ENCODE measurements at regions not wholly inside any gene's neighbourhood (a gene's known extent, or its start where the extent isn't known, plus 50 kb on each side); places are given as distances from the start of the nearest gene placed in this dataset.

DNA sequence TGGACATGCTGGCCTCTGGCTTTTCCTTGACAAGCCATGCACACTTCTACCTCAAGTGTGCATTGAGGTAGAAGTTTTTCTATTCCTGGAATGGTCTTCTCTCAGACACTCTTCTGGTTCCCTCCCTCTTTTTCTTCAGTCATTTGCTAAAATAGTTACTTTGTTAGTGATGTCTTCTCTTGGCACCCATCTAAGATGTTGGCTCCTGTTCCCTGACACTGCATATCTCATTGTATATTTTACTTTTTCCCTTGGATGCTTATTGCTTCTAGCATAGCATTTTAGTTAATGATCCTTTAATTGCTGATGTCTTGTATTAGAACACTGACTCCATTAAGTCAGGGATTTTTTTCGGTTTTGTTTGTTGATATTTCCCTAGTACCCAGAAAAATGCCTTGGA is 758.7 kb upstream of the NRSN1 start:
- H2AK5ac ChIP-seq (ENCODE audit: low read length, severe bottlenecking): no peak overlapping the region
- no peak overlapping the region for H3K4me2 ChIP-seq (ENCODE audit: low read length, poor library complexity, severe bottlenecking)
- no peak overlapping the region for H2BK15ac ChIP-seq (ENCODE audit: low read depth, poor library complexity, severe bottlenecking)
- no peak overlapping the region for H2BK5ac ChIP-seq (ENCODE audit: low read depth, low read length, poor library complexity, severe bottlenecking)
- H3K18ac ChIP-seq (ENCODE audit: low read depth in 1 of 2, low read length in 2 of 2): no peak overlapping the region
- no peaks in the 10 kb centered on the region for H3K4me1 ChIP-seq (ENCODE audit: control insufficient read depth, insufficient read depth, low read depth, low read length)
- H4K91ac ChIP-seq (ENCODE audit: low read length): no peak overlapping the region
- no peak overlapping the region for H3K14ac ChIP-seq (ENCODE audit: low read length in 2 of 2)
- no peak overlapping the region for H2BK120ac ChIP-seq (ENCODE audit: low read depth, low read length)
- no peaks in the 10 kb centered on the region for H3K79me1 ChIP-seq (replicated peaks; ENCODE audit: low read length, poor library complexity, severe bottlenecking)
- H3K9ac ChIP-seq (ENCODE audit: low read length): no peak overlapping the region
- no peak overlapping the region for H2AFZ ChIP-seq (ENCODE audit: low read depth, low read length)
- H2BK12ac ChIP-seq (ENCODE audit: low read length in 2 of 2): no peak overlapping the region
- H3K36me3 ChIP-seq (ENCODE audit: control insufficient read depth in 1 of 2, insufficient read depth in 2 of 2, low read depth in 1 of 2, low read length in 2 of 2): no peaks in the 10 kb centered on the region
- no CpG with 5 or more reads among the region's 1 CpG for WGBS
- no peak overlapping the region for H3K4me3 ChIP-seq (ENCODE audit: insufficient read depth in 1 of 2, low read depth in 1 of 2, low read length in 2 of 2)
- H4K8ac ChIP-seq (ENCODE audit: low read length): no peak overlapping the region
- H3K23ac ChIP-seq (ENCODE audit: low read length in 2 of 2): no peak overlapping the region
- no peaks in the 10 kb centered on the region for H3K27me3 ChIP-seq (ENCODE audit: control insufficient read depth in 1 of 2, insufficient read depth in 1 of 2, low read length in 2 of 2)
- H3K27ac ChIP-seq (ENCODE audit: low read length, poor library complexity, severe bottlenecking): no peak overlapping the region
- H3K9me3 ChIP-seq (ENCODE audit: control insufficient read depth, low read length): no peaks in the 10 kb centered on the region
- no peak overlapping the region for H3K4ac ChIP-seq (ENCODE audit: low read depth in 1 of 2, low read length in 2 of 2)
- DNase-seq: no peak

DNA sequence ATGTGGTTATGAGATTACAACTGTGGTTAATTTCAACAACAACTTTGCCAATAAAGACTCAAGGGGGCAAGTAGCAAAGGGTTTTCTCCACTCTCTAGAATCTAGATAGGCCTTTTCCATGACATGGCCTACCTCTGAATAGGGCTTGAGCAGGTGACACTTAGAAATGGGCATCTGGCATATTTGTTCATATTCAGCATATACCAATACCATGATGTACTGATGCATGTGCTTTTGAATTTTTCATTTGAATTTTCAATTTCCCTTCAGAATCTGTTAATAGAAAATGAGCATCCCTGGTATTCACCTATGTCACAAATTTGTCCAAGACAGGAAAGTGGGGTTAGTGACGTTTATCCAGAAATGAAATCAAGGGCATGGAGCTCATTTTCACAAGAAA is 757.5 kb upstream of the NRSN1 start:
- H2AK5ac ChIP-seq (ENCODE audit: low read length, severe bottlenecking): no peak overlapping the region
- no peaks in the 10 kb centered on the region for H3K4me1 ChIP-seq (ENCODE audit: control insufficient read depth, insufficient read depth, low read depth, low read length)
- no peaks in the 10 kb centered on the region for H3K9me3 ChIP-seq (ENCODE audit: control insufficient read depth, low read length)
- no peaks in the 10 kb centered on the region for H3K27me3 ChIP-seq (ENCODE audit: control insufficient read depth in 1 of 2, insufficient read depth in 1 of 2, low read length in 2 of 2)
- no peak overlapping the region for H3K23ac ChIP-seq (ENCODE audit: low read length in 2 of 2)
- H2BK12ac ChIP-seq (ENCODE audit: low read length in 2 of 2): no peak overlapping the region
- H3K4me3 ChIP-seq (ENCODE audit: insufficient read depth in 1 of 2, low read depth in 1 of 2, low read length in 2 of 2): no peak overlapping the region
- no CpG with 5 or more reads among the region's 1 CpG for WGBS
- no peak overlapping the region for H2AFZ ChIP-seq (ENCODE audit: low read depth, low read length)
- no peak overlapping the region for H3K9ac ChIP-seq (ENCODE audit: low read length)
- no peak overlapping the region for H4K91ac ChIP-seq (ENCODE audit: low read length)
- H3K79me1 ChIP-seq (replicated peaks; ENCODE audit: low read length, poor library complexity, severe bottlenecking): no peaks in the 10 kb centered on the region
- H3K14ac ChIP-seq (ENCODE audit: low read length in 2 of 2): no peak overlapping the region
- no peak overlapping the region for H3K27ac ChIP-seq (ENCODE audit: low read length, poor library complexity, severe bottlenecking)
- H2BK15ac ChIP-seq (ENCODE audit: low read depth, poor library complexity, severe bottlenecking): no peak overlapping the region
- no peak overlapping the region for H3K4me2 ChIP-seq (ENCODE audit: low read length, poor library complexity, severe bottlenecking)
- H2BK5ac ChIP-seq (ENCODE audit: low read depth, low read length, poor library complexity, severe bottlenecking): no peak overlapping the region
- no peak overlapping the region for H3K18ac ChIP-seq (ENCODE audit: low read depth in 1 of 2, low read length in 2 of 2)
- no peak overlapping the region for H2BK120ac ChIP-seq (ENCODE audit: low read depth, low read length)
- no peak overlapping the region for H3K4ac ChIP-seq (ENCODE audit: low read depth in 1 of 2, low read length in 2 of 2)
- no peak overlapping the region for H4K8ac ChIP-seq (ENCODE audit: low read length)
- no peaks in the 10 kb centered on the region for H3K36me3 ChIP-seq (ENCODE audit: control insufficient read depth in 1 of 2, insufficient read depth in 2 of 2, low read depth in 1 of 2, low read length in 2 of 2)
- DNase-seq: no peak

DNA sequence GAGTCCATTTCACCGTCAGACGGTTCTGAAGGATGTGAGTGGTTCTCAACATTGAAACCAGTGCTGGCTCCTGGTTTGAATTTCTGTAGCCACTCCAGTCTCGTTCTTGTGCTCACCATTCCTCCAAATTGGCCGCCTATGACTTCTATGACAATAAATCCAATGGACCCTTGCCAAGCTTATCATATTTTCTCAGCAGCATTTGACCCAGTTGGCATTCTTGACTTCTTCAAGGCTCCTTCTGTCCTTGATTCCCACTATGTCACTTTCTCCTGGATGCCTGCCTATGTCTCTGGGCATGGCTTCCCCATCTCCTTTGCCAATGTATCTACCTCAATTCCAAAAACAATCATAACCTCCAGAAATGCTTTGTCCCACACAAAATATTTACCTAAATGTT is 756.0 kb upstream of the NRSN1 start:
- 92% methylated on average over 4 of the region's 4 CpGs for WGBS
- Histone ChIP-seq H3K9me3 (ENCODE audit: control insufficient read depth, low read length) (no peaks in the 10 kb centered on the region), H3K9ac (ENCODE audit: low read length) (no peak overlapping the region), H3K27me3 (ENCODE audit: control insufficient read depth in 1 of 2, insufficient read depth in 1 of 2, low read length in 2 of 2) (no peaks in the 10 kb centered on the region), H2AK5ac (ENCODE audit: low read length, severe bottlenecking) (no peak overlapping the region), H3K4me2 (ENCODE audit: low read length, poor library complexity, severe bottlenecking) (no peak overlapping the region), H4K8ac (ENCODE audit: low read length) (no peak overlapping the region), H3K4me3 (ENCODE audit: insufficient read depth in 1 of 2, low read depth in 1 of 2, low read length in 2 of 2) (no peak overlapping the region), H2BK5ac (ENCODE audit: low read depth, low read length, poor library complexity, severe bottlenecking) (no peak overlapping the region), H3K36me3 (ENCODE audit: control insufficient read depth in 1 of 2, insufficient read depth in 2 of 2, low read depth in 1 of 2, low read length in 2 of 2) (no peaks in the 10 kb centered on the region), H3K79me1 (replicated peaks; ENCODE audit: low read length, poor library complexity, severe bottlenecking) (no peaks in the 10 kb centered on the region), H3K18ac (ENCODE audit: low read depth in 1 of 2, low read length in 2 of 2) (no peak overlapping the region), H3K14ac (ENCODE audit: low read length in 2 of 2) (no peak overlapping the region), H2BK15ac (ENCODE audit: low read depth, poor library complexity, severe bottlenecking) (no peak overlapping the region), H3K4me1 (ENCODE audit: control insufficient read depth, insufficient read depth, low read depth, low read length) (no peaks in the 10 kb centered on the region), H2BK12ac (ENCODE audit: low read length in 2 of 2) (no peak overlapping the region), H3K4ac (ENCODE audit: low read depth in 1 of 2, low read length in 2 of 2) (no peak overlapping the region), H2AFZ (ENCODE audit: low read depth, low read length) (no peak overlapping the region), H3K23ac (ENCODE audit: low read length in 2 of 2) (no peak overlapping the region), H2BK120ac (ENCODE audit: low read depth, low read length) (no peak overlapping the region), H3K27ac (ENCODE audit: low read length, poor library complexity, severe bottlenecking) (no peak overlapping the region), H4K91ac (ENCODE audit: low read length) (no peak overlapping the region)
- no peak for DNase-seq

DNA sequence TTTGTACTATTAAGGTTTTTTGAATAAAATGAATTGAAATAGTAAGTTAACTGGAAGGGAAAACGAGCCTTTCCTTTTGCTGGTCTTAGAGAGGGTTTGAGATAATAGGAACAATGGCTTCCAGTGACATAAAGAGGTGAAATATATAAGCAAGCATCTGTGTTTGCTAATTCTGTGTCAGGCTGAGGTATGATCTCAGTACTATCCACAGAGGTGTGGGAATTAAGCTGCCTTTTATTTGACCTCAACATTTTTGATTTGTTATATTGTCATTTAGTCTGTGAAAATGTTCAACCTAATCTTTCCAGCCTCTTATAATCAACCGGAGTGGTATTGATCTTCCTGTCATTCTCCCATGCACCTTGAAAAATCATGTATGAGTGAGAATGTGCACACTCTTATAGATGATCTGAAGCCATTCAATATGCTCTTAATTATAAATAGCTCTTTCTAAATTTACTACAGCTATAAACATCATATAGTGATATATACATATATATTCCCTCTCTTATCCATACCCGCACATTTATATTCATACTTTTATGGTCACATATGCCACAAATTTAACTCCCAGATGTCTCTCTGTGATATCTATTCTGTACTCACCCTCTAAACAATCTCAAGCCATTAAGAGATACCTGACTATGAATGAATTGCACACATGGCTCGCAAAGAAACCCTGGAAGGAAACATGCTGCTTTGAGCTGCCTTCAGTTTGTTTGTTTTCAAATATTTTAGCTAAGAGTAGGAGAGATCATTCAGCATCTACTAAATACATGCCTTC is 754.7 kb upstream of the NRSN1 start:
- H3K79me1 ChIP-seq (replicated peaks; ENCODE audit: low read length, poor library complexity, severe bottlenecking): no peaks in the 10 kb centered on the region
- H3K14ac ChIP-seq (ENCODE audit: low read length in 2 of 2): no peak overlapping the region
- no peak overlapping the region for H2BK5ac ChIP-seq (ENCODE audit: low read depth, low read length, poor library complexity, severe bottlenecking)
- H2BK15ac ChIP-seq (ENCODE audit: low read depth, poor library complexity, severe bottlenecking): no peak overlapping the region
- 61% methylated on average over 3 of the region's 4 CpGs for WGBS
- H3K27ac ChIP-seq (ENCODE audit: low read length, poor library complexity, severe bottlenecking): no peak overlapping the region
- H3K23ac ChIP-seq (ENCODE audit: low read length in 2 of 2): no peak overlapping the region
- H4K8ac ChIP-seq (ENCODE audit: low read length): no peak overlapping the region
- no peaks in the 10 kb centered on the region for H3K9me3 ChIP-seq (ENCODE audit: control insufficient read depth, low read length)
- H3K36me3 ChIP-seq (ENCODE audit: control insufficient read depth in 1 of 2, insufficient read depth in 2 of 2, low read depth in 1 of 2, low read length in 2 of 2): no peaks in the 10 kb centered on the region
- H2AK5ac ChIP-seq (ENCODE audit: low read length, severe bottlenecking): no peak overlapping the region
- no peaks in the 10 kb centered on the region for H3K27me3 ChIP-seq (ENCODE audit: control insufficient read depth in 1 of 2, insufficient read depth in 1 of 2, low read length in 2 of 2)
- H3K18ac ChIP-seq (ENCODE audit: low read depth in 1 of 2, low read length in 2 of 2): no peak overlapping the region
- no peak overlapping the region for H4K91ac ChIP-seq (ENCODE audit: low read length)
- H2BK120ac ChIP-seq (ENCODE audit: low read depth, low read length): no peak overlapping the region
- no peaks in the 10 kb centered on the region for H3K4me1 ChIP-seq (ENCODE audit: control insufficient read depth, insufficient read depth, low read depth, low read length)
- no peak overlapping the region for H3K9ac ChIP-seq (ENCODE audit: low read length)
- no peak overlapping the region for H3K4ac ChIP-seq (ENCODE audit: low read depth in 1 of 2, low read length in 2 of 2)
- no peak for DNase-seq
- H3K4me3 ChIP-seq (ENCODE audit: insufficient read depth in 1 of 2, low read depth in 1 of 2, low read length in 2 of 2): no peak overlapping the region
- no peak overlapping the region for H2AFZ ChIP-seq (ENCODE audit: low read depth, low read length)
- no peak overlapping the region for H2BK12ac ChIP-seq (ENCODE audit: low read length in 2 of 2)
- H3K4me2 ChIP-seq (ENCODE audit: low read length, poor library complexity, severe bottlenecking): no peak overlapping the region
